ENCODE measurements at regions not wholly inside any gene's neighbourhood (a gene's known extent, or its start where the extent isn't known, plus 50 kb on each side); places are given as distances from the start of the nearest gene placed in this dataset.

GRCh38 chr2:35174845-35175244 is 1180.7 kb upstream of the CRIM1 start:
- no peaks in the 10 kb centered on the region for H3K27me3 ChIP-seq
- no peaks in the 10 kb centered on the region for H3K4me1 ChIP-seq
- no peaks in the 10 kb centered on the region for H3K36me3 ChIP-seq
- 71 to 84% methylated on average over 1 to 7 of the region's 7 CpGs for WGBS, 2 donors (ENCODE audit: low coverage in 1 of 2)
- H3K4me3 ChIP-seq: no peak overlapping the region
- no peak overlapping the region for H3K27ac ChIP-seq
- no peak for TF ChIP-seq EP300 (IDR thresholded peaks at IDR 0.05)
- TF ChIP-seq POLR2A (IDR thresholded peaks at IDR 0.05): no peak
- TF ChIP-seq POLR2AphosphoS5 (IDR thresholded peaks at IDR 0.05): no peak
- TF ChIP-seq CTCF (IDR thresholded peaks at IDR 0.05): no peak
- no peak for ATAC-seq
- H3K9me3 ChIP-seq: no peaks in the 10 kb centered on the region

- H3K27me3 ChIP-seq: no peaks in the 10 kb centered on the region
- no peaks in the 10 kb centered on the region for H3K4me1 ChIP-seq
- no peaks in the 10 kb centered on the region for H3K9me3 ChIP-seq
- no peak overlapping the region for H3K4me3 ChIP-seq
- no peak for ATAC-seq
- 34 to 47% methylated on average over 2 of the region's 2 CpGs for WGBS, 2 donors (ENCODE audit: low coverage in 1 of 2)
- no peak overlapping the region for H3K27ac ChIP-seq
- TF ChIP-seq POLR2A (IDR thresholded peaks at IDR 0.05) (no peak), EP300 (IDR thresholded peaks at IDR 0.05) (no peak), POLR2AphosphoS5 (IDR thresholded peaks at IDR 0.05) (no peak), CTCF (IDR thresholded peaks at IDR 0.05) (no peak)
- H3K36me3 ChIP-seq: no peaks in the 10 kb centered on the region
Observed at GRCh38 chr2:35172687-35173086, 1182.9 kb upstream of the CRIM1 start.

- no peaks in the 10 kb centered on the region for H3K27me3 ChIP-seq
Observed at GRCh38 chr2:35168351-35168750, 1187.2 kb upstream of the CRIM1 start.

GRCh38 chr2:35163948-35164347 is 1191.6 kb upstream of the CRIM1 start:
- no peak overlapping the region for H3K4me3 ChIP-seq
- WGBS, 2 donors (ENCODE audit: low coverage in 1 of 2): 80 to 85% methylated on average over 2 of the region's 2 CpGs
- H3K36me3 ChIP-seq: no peaks in the 10 kb centered on the region
- ATAC-seq: no peak
- H3K9me3 ChIP-seq: no peaks in the 10 kb centered on the region
- TF ChIP-seq CTCF (IDR thresholded peaks at IDR 0.05): no peak
- no peaks in the 10 kb centered on the region for H3K4me1 ChIP-seq
- H3K27ac ChIP-seq: no peak overlapping the region
- no peaks in the 10 kb centered on the region for H3K27me3 ChIP-seq

More at GRCh38 chr2:35168351-35168750, 1187.2 kb upstream of the CRIM1 start:
- ATAC-seq: no peak
- no peak overlapping the region for H3K4me3 ChIP-seq
- no peaks in the 10 kb centered on the region for H3K36me3 ChIP-seq
- H3K9me3 ChIP-seq: no peaks in the 10 kb centered on the region
- no peak overlapping the region for H3K27ac ChIP-seq
- TF ChIP-seq EP300 (IDR thresholded peaks at IDR 0.05) (no peak), CTCF (IDR thresholded peaks at IDR 0.05) (no peak), POLR2A (IDR thresholded peaks at IDR 0.05) (no peak), POLR2AphosphoS5 (IDR thresholded peaks at IDR 0.05) (no peak)
- H3K4me1 ChIP-seq: no peaks in the 10 kb centered on the region

GRCh38 chr2:35160871-35161270 is 1194.7 kb upstream of the CRIM1 start:
- H3K9me3 ChIP-seq: no peaks in the 10 kb centered on the region
- H3K36me3 ChIP-seq: no peaks in the 10 kb centered on the region
- no peak for ATAC-seq
- H3K4me3 ChIP-seq: no peak overlapping the region
- WGBS, 2 donors (ENCODE audit: low coverage in 1 of 2): 56 to 73% methylated on average over 3 to 4 of the region's 4 CpGs
- no peak for TF ChIP-seq CTCF (IDR thresholded peaks at IDR 0.05)
- TF ChIP-seq POLR2A (IDR thresholded peaks at IDR 0.05): no peak
- no peak for TF ChIP-seq EP300 (IDR thresholded peaks at IDR 0.05)
- no peak for TF ChIP-seq POLR2AphosphoS5 (IDR thresholded peaks at IDR 0.05)
- no peaks in the 10 kb centered on the region for H3K4me1 ChIP-seq
- H3K27me3 ChIP-seq: no peaks in the 10 kb centered on the region
- no peak overlapping the region for H3K27ac ChIP-seq
